Lower lobe of right lung (tissue), 2 donors: ENCODE measurements at regions not wholly inside any gene's neighbourhood (a gene's known extent, or its start where the extent isn't known, plus 50 kb on each side); places are given as distances from the start of the nearest gene placed in this dataset.

Experiments
- ATAC-seq, 2 donors: fragments of 200-7000 bp; cut with Tn5 transposase; one replicate each; pipeline ENCODE4 v1.9.1; 2020 to 2022; ENCODE audit warnings: mild to moderate bottlenecking in 2 of 2, moderate library complexity in 2 of 2
- DNase-seq: peaks from one replicate; pipeline ENCODE4 v3.0.0-alpha.2; 2020
- H3K27ac ChIP-seq: fragments of 200-600 bp; one replicate; pipeline ENCODE4 v1.8.0; 2022
- H3K27me3 ChIP-seq: fragments of 200-600 bp; one replicate; pipeline ENCODE4 v1.8.0; 2022; ENCODE audit warnings: low read depth
- H3K36me3 ChIP-seq: fragments of 200-600 bp; one replicate; pipeline ENCODE4 v1.8.0; 2022; ENCODE audit warnings: mild to moderate bottlenecking
- H3K4me1 ChIP-seq: fragments of 200-600 bp; one replicate; pipeline ENCODE4 v1.8.0; 2022
- H3K4me3 ChIP-seq: fragments of 200-600 bp; one replicate; pipeline ENCODE4 v1.8.0; 2022; ENCODE audit warnings: mild to moderate bottlenecking
- H3K9me3 ChIP-seq: fragments of 200-600 bp; one replicate; pipeline ENCODE4 v1.8.0; 2022
- CTCF ChIP-seq: fragments of 200-600 bp; IDR thresholded peaks from one replicate; pipeline ENCODE4 v1.8.0; 2022; ENCODE audit warnings: antibody characterized with exemption, mild to moderate bottlenecking
- intact Hi-C: fragments of 100-400 bp; cut with DNase I; formaldehyde crosslinking; loops from one replicate; pipeline ENCODE4 v1.11.0; 2022
- donor health status: DM: no; HTN: yes; CAD: no; lungs with severe emphysema.

- ATAC-seq (no peak), DNase-seq (no peak)
- Histone ChIP-seq H3K27ac (no peak overlapping the region), H3K36me3 (no peaks in the 10 kb centered on the region), H3K4me3 (no peak overlapping the region), H3K4me1 (peaks cover 10% of the 10 kb centered on the region), H3K27me3 (no peaks in the 10 kb centered on the region), H3K9me3 (no peaks in the 10 kb centered on the region)
- intact Hi-C loops: no loop called here
- no peak for TF ChIP-seq CTCF
Measured at GRCh38 chr10:129259128-129259815, 207.8 kb upstream of the MGMT start.

- no peak for TF ChIP-seq CTCF
- Histone ChIP-seq H3K27ac (no peak overlapping the region), H3K36me3 (no peaks in the 10 kb centered on the region), H3K9me3 (no peaks in the 10 kb centered on the region), H3K27me3 (no peaks in the 10 kb centered on the region), H3K4me1 (no peaks in the 10 kb centered on the region), H3K4me3 (no peak overlapping the region)
- intact Hi-C loops: no loop called here
- ATAC-seq: no peak
- no peak for DNase-seq
Measured at GRCh38 chr10:129272176-129272575, 194.9 kb upstream of the MGMT start.

- DNase-seq: no peak
- no peaks in the 10 kb centered on the region for H3K4me1 ChIP-seq
- H3K9me3 ChIP-seq: no peaks in the 10 kb centered on the region
- no peak for ATAC-seq
- intact Hi-C loops: no loop called here
- H3K36me3 ChIP-seq: no peaks in the 10 kb centered on the region
- no peak overlapping the region for H3K4me3 ChIP-seq
- no peak overlapping the region for H3K27ac ChIP-seq
- H3K27me3 ChIP-seq: no peaks in the 10 kb centered on the region
- TF ChIP-seq CTCF: no peak
Measured at GRCh38 chr10:129272866-129273650, 194.0 kb upstream of the MGMT start.

GRCh38 chr10:129273860-129274259 lies 193.2 kb upstream of the MGMT start:
- intact Hi-C loops: no loop called here
- peak in 1 of 2 donors; percentile 42 for ATAC-seq
- no peak for TF ChIP-seq CTCF
- Histone ChIP-seq H3K36me3 (no peaks in the 10 kb centered on the region), H3K4me3 (no peak overlapping the region), H3K9me3 (no peaks in the 10 kb centered on the region), H3K27ac (no peak overlapping the region), H3K4me1 (no peaks in the 10 kb centered on the region), H3K27me3 (no peaks in the 10 kb centered on the region)
- no peak for DNase-seq

GRCh38 chr10:129274748-129275474 lies 192.1 kb upstream of the MGMT start:
- intact Hi-C loops: no loop called here
- ATAC-seq (no peak), DNase-seq (no peak)
- no peaks in the 10 kb centered on the region for H3K9me3 ChIP-seq
- no peaks in the 10 kb centered on the region for H3K27me3 ChIP-seq
- no peaks in the 10 kb centered on the region for H3K36me3 ChIP-seq
- H3K4me1 ChIP-seq: no peaks in the 10 kb centered on the region
- TF ChIP-seq CTCF: no peak
- H3K27ac ChIP-seq: no peak overlapping the region
- no peak overlapping the region for H3K4me3 ChIP-seq
